PC-3 (cell line): ENCODE measurements at regions not wholly inside any gene's neighbourhood (a gene's known extent, or its start where the extent isn't known, plus 50 kb on each side); places are given as distances from the start of the nearest gene placed in this dataset.

ENCODE experiments used
- EZH2 ChIP-seq: fragments of 300-600 bp; sonication (generic); IDR thresholded peaks from one replicate; pipeline ENCODE4 v1.6.1; 2017; ENCODE audit warnings: antibody characterized with exemption, mild to moderate bottlenecking, low read length; ENCODE audit not compliant: unreplicated experiment
- TF ChIP-seq, protein P1 (sequence below): fragments of 300-600 bp; sonication (generic); conservative IDR thresholded peaks from 2 replicates; pipeline ENCODE4 v1.5.1; 2017; ENCODE audit warnings: antibody characterized with exemption, low read depth, mild to moderate bottlenecking, low read length

DNA sequence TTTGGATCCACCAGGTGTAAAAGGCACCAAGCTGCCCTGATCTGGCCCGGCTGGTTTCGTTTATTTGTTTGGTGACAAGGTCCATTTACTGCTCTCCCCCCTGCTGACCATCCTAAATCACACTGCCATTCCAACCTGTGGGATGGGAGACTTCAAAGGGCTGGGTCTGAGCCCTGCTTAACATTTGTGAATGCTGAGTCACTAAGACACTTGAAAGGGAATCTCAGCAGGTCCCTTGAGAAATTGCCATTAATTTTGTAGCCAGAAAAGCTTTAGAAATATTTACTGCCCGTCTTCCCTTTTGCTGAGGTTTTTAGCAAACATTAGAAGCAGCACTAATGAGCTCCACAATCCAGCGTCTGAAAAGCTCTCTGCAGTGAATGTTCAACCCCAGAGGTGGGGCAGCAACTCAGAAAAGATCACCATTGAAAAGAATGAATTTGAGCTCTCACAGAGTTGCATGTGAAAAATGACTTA, 133.8 kb downstream of the ARL4C start:
- TF ChIP-seq, protein P1, sequence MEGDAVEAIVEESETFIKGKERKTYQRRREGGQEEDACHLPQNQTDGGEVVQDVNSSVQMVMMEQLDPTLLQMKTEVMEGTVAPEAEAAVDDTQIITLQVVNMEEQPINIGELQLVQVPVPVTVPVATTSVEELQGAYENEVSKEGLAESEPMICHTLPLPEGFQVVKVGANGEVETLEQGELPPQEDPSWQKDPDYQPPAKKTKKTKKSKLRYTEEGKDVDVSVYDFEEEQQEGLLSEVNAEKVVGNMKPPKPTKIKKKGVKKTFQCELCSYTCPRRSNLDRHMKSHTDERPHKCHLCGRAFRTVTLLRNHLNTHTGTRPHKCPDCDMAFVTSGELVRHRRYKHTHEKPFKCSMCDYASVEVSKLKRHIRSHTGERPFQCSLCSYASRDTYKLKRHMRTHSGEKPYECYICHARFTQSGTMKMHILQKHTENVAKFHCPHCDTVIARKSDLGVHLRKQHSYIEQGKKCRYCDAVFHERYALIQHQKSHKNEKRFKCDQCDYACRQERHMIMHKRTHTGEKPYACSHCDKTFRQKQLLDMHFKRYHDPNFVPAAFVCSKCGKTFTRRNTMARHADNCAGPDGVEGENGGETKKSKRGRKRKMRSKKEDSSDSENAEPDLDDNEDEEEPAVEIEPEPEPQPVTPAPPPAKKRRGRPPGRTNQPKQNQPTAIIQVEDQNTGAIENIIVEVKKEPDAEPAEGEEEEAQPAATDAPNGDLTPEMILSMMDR: no peak
- no peak for TF ChIP-seq EZH2
